ENCODE measurements at regions not wholly inside any gene's neighbourhood (a gene's known extent, or its start where the extent isn't known, plus 50 kb on each side); places are given as distances from the start of the nearest gene placed in this dataset.

DNA sequence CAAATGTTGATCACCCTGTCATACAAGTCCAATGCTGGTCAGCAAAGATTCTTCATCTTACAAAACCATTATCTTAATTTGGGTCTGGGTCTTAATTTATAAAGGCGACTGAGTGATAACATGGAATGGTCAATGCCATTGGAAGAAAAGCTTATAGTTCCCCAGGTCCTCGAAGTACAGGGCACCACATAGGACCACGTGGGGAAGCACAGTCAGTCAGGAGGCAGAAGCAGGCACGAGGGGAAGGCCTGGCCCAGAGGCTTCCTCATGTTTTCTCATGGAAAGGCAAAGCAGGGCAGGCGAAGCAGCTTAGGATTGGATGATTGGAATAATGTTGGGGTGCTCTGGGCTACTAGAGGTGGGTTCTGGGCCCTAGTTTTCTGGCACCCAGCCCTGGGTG lies 175.7 kb downstream of the FASLG start:
- H3K4me3 ChIP-seq (ENCODE audit: low read depth in 2 of 2, low read length in 1 of 2) = no peak overlapping the region
- H3K9ac ChIP-seq = no peak overlapping the region
- no peak overlapping the region for H3K4me2 ChIP-seq
- TF ChIP-seq FOSL2 (IDR thresholded peaks at IDR 0.05; ENCODE audit: borderline replicate concordance, low read depth) = no peak
- TF ChIP-seq NFIC (IDR thresholded peaks at IDR 0.05; ENCODE audit: borderline replicate concordance) = no peak
- TF ChIP-seq EP300 (IDR thresholded peaks at IDR 0.05; ENCODE audit: borderline replicate concordance in 1 of 2, low read depth in 1 of 2, low read length in 1 of 2) = no peak
- TF ChIP-seq, protein P1, sequence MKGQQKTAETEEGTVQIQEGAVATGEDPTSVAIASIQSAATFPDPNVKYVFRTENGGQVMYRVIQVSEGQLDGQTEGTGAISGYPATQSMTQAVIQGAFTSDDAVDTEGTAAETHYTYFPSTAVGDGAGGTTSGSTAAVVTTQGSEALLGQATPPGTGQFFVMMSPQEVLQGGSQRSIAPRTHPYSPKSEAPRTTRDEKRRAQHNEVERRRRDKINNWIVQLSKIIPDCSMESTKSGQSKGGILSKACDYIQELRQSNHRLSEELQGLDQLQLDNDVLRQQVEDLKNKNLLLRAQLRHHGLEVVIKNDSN (IDR thresholded peaks at IDR 0.05; ENCODE audit: borderline replicate concordance, low read depth) = no peak
- TF ChIP-seq FOXM1 (IDR thresholded peaks at IDR 0.05; ENCODE audit: low read depth) = no peak
- TF ChIP-seq, protein P2, sequence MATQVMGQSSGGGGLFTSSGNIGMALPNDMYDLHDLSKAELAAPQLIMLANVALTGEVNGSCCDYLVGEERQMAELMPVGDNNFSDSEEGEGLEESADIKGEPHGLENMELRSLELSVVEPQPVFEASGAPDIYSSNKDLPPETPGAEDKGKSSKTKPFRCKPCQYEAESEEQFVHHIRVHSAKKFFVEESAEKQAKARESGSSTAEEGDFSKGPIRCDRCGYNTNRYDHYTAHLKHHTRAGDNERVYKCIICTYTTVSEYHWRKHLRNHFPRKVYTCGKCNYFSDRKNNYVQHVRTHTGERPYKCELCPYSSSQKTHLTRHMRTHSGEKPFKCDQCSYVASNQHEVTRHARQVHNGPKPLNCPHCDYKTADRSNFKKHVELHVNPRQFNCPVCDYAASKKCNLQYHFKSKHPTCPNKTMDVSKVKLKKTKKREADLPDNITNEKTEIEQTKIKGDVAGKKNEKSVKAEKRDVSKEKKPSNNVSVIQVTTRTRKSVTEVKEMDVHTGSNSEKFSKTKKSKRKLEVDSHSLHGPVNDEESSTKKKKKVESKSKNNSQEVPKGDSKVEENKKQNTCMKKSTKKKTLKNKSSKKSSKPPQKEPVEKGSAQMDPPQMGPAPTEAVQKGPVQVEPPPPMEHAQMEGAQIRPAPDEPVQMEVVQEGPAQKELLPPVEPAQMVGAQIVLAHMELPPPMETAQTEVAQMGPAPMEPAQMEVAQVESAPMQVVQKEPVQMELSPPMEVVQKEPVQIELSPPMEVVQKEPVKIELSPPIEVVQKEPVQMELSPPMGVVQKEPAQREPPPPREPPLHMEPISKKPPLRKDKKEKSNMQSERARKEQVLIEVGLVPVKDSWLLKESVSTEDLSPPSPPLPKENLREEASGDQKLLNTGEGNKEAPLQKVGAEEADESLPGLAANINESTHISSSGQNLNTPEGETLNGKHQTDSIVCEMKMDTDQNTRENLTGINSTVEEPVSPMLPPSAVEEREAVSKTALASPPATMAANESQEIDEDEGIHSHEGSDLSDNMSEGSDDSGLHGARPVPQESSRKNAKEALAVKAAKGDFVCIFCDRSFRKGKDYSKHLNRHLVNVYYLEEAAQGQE (IDR thresholded peaks at IDR 0.05; ENCODE audit: low read depth, low read length) = no peak
- no peak for TF ChIP-seq EZH2phosphoT487 (IDR thresholded peaks at IDR 0.05; ENCODE audit: borderline replicate concordance, low read depth)
- TF ChIP-seq, protein P3, sequence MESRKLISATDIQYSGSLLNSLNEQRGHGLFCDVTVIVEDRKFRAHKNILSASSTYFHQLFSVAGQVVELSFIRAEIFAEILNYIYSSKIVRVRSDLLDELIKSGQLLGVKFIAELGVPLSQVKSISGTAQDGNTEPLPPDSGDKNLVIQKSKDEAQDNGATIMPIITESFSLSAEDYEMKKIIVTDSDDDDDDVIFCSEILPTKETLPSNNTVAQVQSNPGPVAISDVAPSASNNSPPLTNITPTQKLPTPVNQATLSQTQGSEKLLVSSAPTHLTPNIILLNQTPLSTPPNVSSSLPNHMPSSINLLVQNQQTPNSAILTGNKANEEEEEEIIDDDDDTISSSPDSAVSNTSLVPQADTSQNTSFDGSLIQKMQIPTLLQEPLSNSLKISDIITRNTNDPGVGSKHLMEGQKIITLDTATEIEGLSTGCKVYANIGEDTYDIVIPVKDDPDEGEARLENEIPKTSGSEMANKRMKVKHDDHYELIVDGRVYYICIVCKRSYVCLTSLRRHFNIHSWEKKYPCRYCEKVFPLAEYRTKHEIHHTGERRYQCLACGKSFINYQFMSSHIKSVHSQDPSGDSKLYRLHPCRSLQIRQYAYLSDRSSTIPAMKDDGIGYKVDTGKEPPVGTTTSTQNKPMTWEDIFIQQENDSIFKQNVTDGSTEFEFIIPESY (IDR thresholded peaks at IDR 0.05; ENCODE audit: borderline replicate concordance, low read depth) = no peak
- TF ChIP-seq, protein P4, sequence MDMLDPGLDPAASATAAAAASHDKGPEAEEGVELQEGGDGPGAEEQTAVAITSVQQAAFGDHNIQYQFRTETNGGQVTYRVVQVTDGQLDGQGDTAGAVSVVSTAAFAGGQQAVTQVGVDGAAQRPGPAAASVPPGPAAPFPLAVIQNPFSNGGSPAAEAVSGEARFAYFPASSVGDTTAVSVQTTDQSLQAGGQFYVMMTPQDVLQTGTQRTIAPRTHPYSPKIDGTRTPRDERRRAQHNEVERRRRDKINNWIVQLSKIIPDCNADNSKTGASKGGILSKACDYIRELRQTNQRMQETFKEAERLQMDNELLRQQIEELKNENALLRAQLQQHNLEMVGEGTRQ (IDR thresholded peaks at IDR 0.05; ENCODE audit: borderline replicate concordance, low read depth, low read length) = no peak
- TF ChIP-seq POLR2AphosphoS5 (IDR thresholded peaks at IDR 0.05; ENCODE audit: low read depth, low read length) = no peak
- TF ChIP-seq NRF1 (IDR thresholded peaks at IDR 0.05; ENCODE audit: low read depth, low read length) = no peak
- TF ChIP-seq SMC3 (IDR thresholded peaks at IDR 0.05; ENCODE audit: low read depth, low read length) = no peak
- no peak for TF ChIP-seq RAD21 (IDR thresholded peaks at IDR 0.05; ENCODE audit: low read length)
- no peak for TF ChIP-seq YY1 (IDR thresholded peaks at IDR 0.05; ENCODE audit: low read depth)
- TF ChIP-seq JUND (IDR thresholded peaks at IDR 0.05) = no peak
- no peak for TF ChIP-seq MXI1 (IDR thresholded peaks at IDR 0.05; ENCODE audit: low read depth, low read length)
- TF ChIP-seq GABPA (IDR thresholded peaks at IDR 0.05; ENCODE audit: low read depth) = no peak
- TF ChIP-seq, protein P5, sequence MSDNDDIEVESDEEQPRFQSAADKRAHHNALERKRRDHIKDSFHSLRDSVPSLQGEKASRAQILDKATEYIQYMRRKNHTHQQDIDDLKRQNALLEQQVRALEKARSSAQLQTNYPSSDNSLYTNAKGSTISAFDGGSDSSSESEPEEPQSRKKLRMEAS (IDR thresholded peaks at IDR 0.05; ENCODE audit: low read depth) = no peak
- no peak for TF ChIP-seq ELF1 (IDR thresholded peaks at IDR 0.05)
- WGBS (ENCODE audit: low lambda C conversion rate) = 66% methylated on average over 5 of the region's 5 CpGs
- H3K79me2 ChIP-seq (ENCODE audit: insufficient read depth) = no peaks in the 10 kb centered on the region
- no peaks in the 10 kb centered on the region for H3F3A ChIP-seq (replicated peaks; ENCODE audit: insufficient read depth)
- ChIA-PET CTCF (no interaction called here), POLR2A (no interaction called here)
- no peaks in the 10 kb centered on the region for H3K27me3 ChIP-seq (ENCODE audit: insufficient read depth)
- no peaks in the 10 kb centered on the region for H4K20me1 ChIP-seq (ENCODE audit: insufficient read depth)
- H3K9me3 ChIP-seq = no peaks in the 10 kb centered on the region
- no peaks in the 10 kb centered on the region for H3K9me2 ChIP-seq
- no peak overlapping the region for H3K27ac ChIP-seq (ENCODE audit: low read depth in 2 of 2, low read length in 1 of 2)
- no peak overlapping the region for H2AFZ ChIP-seq (ENCODE audit: low read depth)
- no peak for DNase-seq
- H3K4me1 ChIP-seq (ENCODE audit: control insufficient read depth in 1 of 2, insufficient read depth in 2 of 2, low read depth in 1 of 2, low read length in 1 of 2) = no peaks in the 10 kb centered on the region; a peak in 1 of 4 replicates
- peaks cover 0 to 3% of the 10 kb centered on the region in 2 experiments for H3K36me3 ChIP-seq (replicated peaks in 1 of 2; ENCODE audit: control insufficient read depth in 1 of 2, insufficient read depth in 2 of 2, low read length in 1 of 2)

Data from SK-N-SH (cell line).